Right lobe of liver (tissue), 6 donors: ENCODE measurements at regions not wholly inside any gene's neighbourhood (a gene's known extent, or its start where the extent isn't known, plus 50 kb on each side); places are given as distances from the start of the nearest gene placed in this dataset.

Experiments used
- ATAC-seq, 4 donors: fragments of 200-7000 bp; cut with Tn5 transposase; one replicate each; pipeline ENCODE4 v1.9.1; 2020; ENCODE audit warnings: mild to moderate bottlenecking in 4 of 4, moderate library complexity in 4 of 4
- DNase-seq, 3 donors: peaks; one replicate each; pipeline ENCODE4 v3.0.0-alpha.2; 2020
- H3K27ac ChIP-seq, 3 donors: fragments of 200-600 bp; one replicate each; pipeline ENCODE4 v1.8.0; 2022
- H3K27me3 ChIP-seq, 2 donors: fragments of 200-600 bp; one replicate each; pipeline ENCODE4 v1.8.0; 2022
- H3K36me3 ChIP-seq, 4 donors: fragments of 200-600 bp; sonication (generic) in 1 of 4; one replicate each; pipeline versions ENCODE4 v1.5.1 to v1.8.0; 2017 to 2022; ENCODE audit warnings: control low read depth in 1 of 4
- H3K4me1 ChIP-seq, 4 donors: fragments of 200-600 bp; sonication (generic) in 1 of 4; one replicate each; pipeline versions ENCODE4 v1.5.1 to v1.8.0; 2017 to 2022; ENCODE audit warnings: control low read depth in 1 of 4
- H3K4me3 ChIP-seq, 3 donors: fragments of 200-600 bp; one replicate each; pipeline ENCODE4 v1.8.0; 2022
- H3K9me3 ChIP-seq, 4 donors: fragments of 200-600 bp; sonication (generic) in 1 of 4; one replicate each; pipeline versions ENCODE4 v1.5.1 to v1.8.0; 2017 to 2022; ENCODE audit warnings: control low read depth in 1 of 4
- CTCF ChIP-seq, 4 donors: fragments of 200-600 bp in 3 of 4; fragments of 450-650 bp in 1 of 4; IDR thresholded peaks; one replicate each; pipeline versions ENCODE4 v1.5.1 to v1.8.0; 2016 to 2022; ENCODE audit warnings: antibody characterized with exemption in 4 of 4, mild to moderate bottlenecking in 2 of 4
- POLR2A ChIP-seq: fragments of 450-650 bp; IDR thresholded peaks from one replicate; pipeline ENCODE4 v1.6.1; 2017; ENCODE audit warnings: antibody characterized with exemption, mild to moderate bottlenecking
- WGBS: methylation state at CpG from one replicate; pipeline ENCODE4 v1.1.6; 2018; ENCODE audit warnings: low coverage, low lambda C conversion rate; ENCODE audit not compliant: insufficient coverage; ENCODE audit errors: missing lambda C conversion rate; 5-methylcytosine and 5-hydroxymethylcytosine counted together
- intact Hi-C, 2 donors: fragments of 100-400 bp; cut with DNase I; formaldehyde crosslinking; loops; one replicate each; pipeline versions ENCODE4 v1.11.2 to v1.14.1; 2022
- donor health status: DM: no; HTN: yes; CAD: no.
- donor health status: DM: no; HTN: no; CAD: no.
- donor health status: DM: no; HTN: no; CAD: no.
- donor health status: DM: no; HTN: yes; CAD: no.
- donor health status: DM: no; HTN: yes; CAD: no.

GRCh38 chr11:109814824-109815223 lies 278.4 kb upstream of the ZC3H12C start:
- Histone ChIP-seq H3K36me3 (no peaks in the 10 kb centered on the region), H3K27me3 (no peaks in the 10 kb centered on the region), H3K4me3 (no peak overlapping the region), H3K4me1 (no peaks in the 10 kb centered on the region), H3K9me3 (no peaks in the 10 kb centered on the region), H3K27ac (no peak overlapping the region)
- no peak for TF ChIP-seq CTCF (IDR thresholded peaks at IDR 0.05)
- no peak for TF ChIP-seq POLR2A
- no peak for DNase-seq
- ATAC-seq, result no peak
- intact Hi-C loops, result no loop called here
- WGBS, result 17% methylated on average over 2 of the region's 2 CpGs

GRCh38 chr11:109815500-109816150 lies 277.6 kb upstream of the ZC3H12C start:
- Histone ChIP-seq H3K4me3 (no peak overlapping the region), H3K9me3 (no peaks in the 10 kb centered on the region), H3K27me3 (no peaks in the 10 kb centered on the region), H3K27ac (no peak overlapping the region), H3K4me1 (no peaks in the 10 kb centered on the region), H3K36me3 (no peaks in the 10 kb centered on the region)
- WGBS, result 55% methylated on average over 4 of the region's 4 CpGs
- TF ChIP-seq POLR2A (no peak), CTCF (IDR thresholded peaks at IDR 0.05) (no peak)
- intact Hi-C loops, result no loop called here
- DNase-seq (no peak), ATAC-seq (no peak)

- no peaks in the 10 kb centered on the region for H3K4me1 ChIP-seq
- 49% methylated on average over 10 of the region's 10 CpGs for WGBS
- intact Hi-C loops, result no loop called here
- TF ChIP-seq CTCF (IDR thresholded peaks at IDR 0.05), result no peak
- TF ChIP-seq POLR2A, result no peak
- H3K27ac ChIP-seq, result no peak overlapping the region
- ATAC-seq (no peak), DNase-seq (no peak)
- no peaks in the 10 kb centered on the region for H3K36me3 ChIP-seq
- H3K9me3 ChIP-seq, result no peaks in the 10 kb centered on the region
- no peak overlapping the region for H3K4me3 ChIP-seq
- H3K27me3 ChIP-seq, result no peaks in the 10 kb centered on the region
Observed at GRCh38 chr11:109818290-109818689, 274.9 kb upstream of the ZC3H12C start.

- intact Hi-C loops, result no loop called here
- Histone ChIP-seq H3K4me1 (no peaks in the 10 kb centered on the region), H3K36me3 (no peaks in the 10 kb centered on the region), H3K27ac (no peak overlapping the region), H3K27me3 (no peaks in the 10 kb centered on the region), H3K9me3 (no peaks in the 10 kb centered on the region), H3K4me3 (no peak overlapping the region)
- 16% methylated on average over 3 of the region's 3 CpGs for WGBS
- ATAC-seq (no peak), DNase-seq (no peak)
- TF ChIP-seq CTCF (IDR thresholded peaks at IDR 0.05) (no peak), POLR2A (no peak)
Observed at GRCh38 chr11:109819410-109819809, 273.8 kb upstream of the ZC3H12C start.

- Histone ChIP-seq H3K9me3 (no peaks in the 10 kb centered on the region), H3K36me3 (no peaks in the 10 kb centered on the region), H3K27me3 (no peaks in the 10 kb centered on the region), H3K27ac (no peak overlapping the region), H3K4me1 (no peaks in the 10 kb centered on the region), H3K4me3 (no peak overlapping the region)
- ATAC-seq (no peak), DNase-seq (no peak)
- intact Hi-C loops, result no loop called here
- TF ChIP-seq POLR2A (no peak), CTCF (IDR thresholded peaks at IDR 0.05) (no peak)
- 31% methylated on average over 2 of the region's 2 CpGs for WGBS
Observed at GRCh38 chr11:109821511-109821910, 271.7 kb upstream of the ZC3H12C start.
